Colonic mucosa (tissue), 4 donors: ENCODE measurements at regions not wholly inside any gene's neighbourhood (a gene's known extent, or its start where the extent isn't known, plus 50 kb on each side); places are given as distances from the start of the nearest gene placed in this dataset.

Experiments used
- DNase-seq: peaks from one replicate; pipeline ENCODE4 v3.0.0-alpha.2; 2020
- H3K27ac ChIP-seq: fragments of 200-600 bp; one replicate; pipeline ENCODE4 v1.8.0; 2021
- H3K27me3 ChIP-seq: fragments of 200-600 bp; one replicate; pipeline ENCODE4 v1.8.0; 2021
- H3K36me3 ChIP-seq: fragments of 200-600 bp; one replicate; pipeline ENCODE4 v1.8.0; 2021
- H3K4me1 ChIP-seq: fragments of 200-600 bp; one replicate; pipeline ENCODE4 v1.8.0; 2021; ENCODE audit warnings: mild to moderate bottlenecking
- H3K4me3 ChIP-seq: fragments of 200-600 bp; one replicate; pipeline ENCODE4 v1.8.0; 2021
- H3K9ac ChIP-seq, 2 donors: one replicate each; pipeline ENCODE4 v1.7.0; 2013; ENCODE audit warnings: control low read depth in 2 of 2, low read depth in 2 of 2, low read length in 2 of 2
- H3K9me3 ChIP-seq: fragments of 200-600 bp; one replicate; pipeline ENCODE4 v1.8.0; 2021
- CTCF ChIP-seq: fragments of 200-600 bp; IDR thresholded peaks from one replicate; pipeline ENCODE4 v1.8.0; 2022; ENCODE audit warnings: antibody characterized with exemption, mild to moderate bottlenecking
- intact Hi-C: fragments of 100-400 bp; cut with DNase I; formaldehyde crosslinking; loops from one replicate; pipeline ENCODE4 v1.14.1; 2022
- donor health status: healthy.
- donor health status: DM: no; HTN: no; CAD: no.
- donor health status: DM: no; HTN: no; CAD: no.

GRCh38 chr2:234300932-234301823 lies 195.7 kb downstream of the ARL4C start:
- DNase-seq: no peak
- H3K9me3 ChIP-seq: no peaks in the 10 kb centered on the region
- intact Hi-C loops: no loop called here
- no peaks in the 10 kb centered on the region for H3K4me1 ChIP-seq
- no peaks in the 10 kb centered on the region for H3K27me3 ChIP-seq
- H3K36me3 ChIP-seq: no peaks in the 10 kb centered on the region
- H3K27ac ChIP-seq: no peak overlapping the region
- no peak for TF ChIP-seq CTCF
- no peak overlapping the region for H3K9ac ChIP-seq
- no peak overlapping the region for H3K4me3 ChIP-seq

GRCh38 chr2:234300391-234300925 lies 196.4 kb downstream of the ARL4C start:
- no peak overlapping the region for H3K9ac ChIP-seq
- no peak for DNase-seq
- H3K27me3 ChIP-seq: no peaks in the 10 kb centered on the region
- intact Hi-C loops: no loop called here
- no peaks in the 10 kb centered on the region for H3K36me3 ChIP-seq
- no peaks in the 10 kb centered on the region for H3K9me3 ChIP-seq
- no peak overlapping the region for H3K4me3 ChIP-seq
- H3K27ac ChIP-seq: no peak overlapping the region
- TF ChIP-seq CTCF: no peak
- H3K4me1 ChIP-seq: no peaks in the 10 kb centered on the region

- no peak for TF ChIP-seq CTCF
- no peak for DNase-seq
- no peaks in the 10 kb centered on the region for H3K36me3 ChIP-seq
- no peak overlapping the region for H3K4me3 ChIP-seq
- no peaks in the 10 kb centered on the region for H3K27me3 ChIP-seq
- no peaks in the 10 kb centered on the region for H3K4me1 ChIP-seq
- intact Hi-C loops: no loop called here
- no peaks in the 10 kb centered on the region for H3K9me3 ChIP-seq
- H3K9ac ChIP-seq: no peak overlapping the region
- H3K27ac ChIP-seq: no peak overlapping the region
These were observed 198.0 kb downstream of the ARL4C start for GRCh38 chr2:234298918-234299317.

- Histone ChIP-seq H3K9me3 (no peaks in the 10 kb centered on the region), H3K27ac (no peak overlapping the region), H3K4me3 (no peak overlapping the region), H3K36me3 (no peaks in the 10 kb centered on the region), H3K9ac (no peak overlapping the region), H3K27me3 (no peaks in the 10 kb centered on the region), H3K4me1 (no peaks in the 10 kb centered on the region)
- intact Hi-C loops: no loop called here
- no peak for TF ChIP-seq CTCF
- DNase-seq: no peak
These were observed 199.9 kb downstream of the ARL4C start for GRCh38 chr2:234296991-234297390.

- no peak for TF ChIP-seq CTCF
- H3K27ac ChIP-seq: no peak overlapping the region
These were observed 202.9 kb downstream of the ARL4C start for GRCh38 chr2:234293973-234294372.

More at GRCh38 chr2:234293973-234294372, 202.9 kb downstream of the ARL4C start:
- no peak overlapping the region for H3K9ac ChIP-seq
- H3K36me3 ChIP-seq: no peaks in the 10 kb centered on the region
- intact Hi-C loops: no loop called here
- H3K4me1 ChIP-seq: peaks cover 4% of the 10 kb centered on the region
- no peak overlapping the region for H3K4me3 ChIP-seq
- no peak for DNase-seq
- H3K9me3 ChIP-seq: no peaks in the 10 kb centered on the region
- no peaks in the 10 kb centered on the region for H3K27me3 ChIP-seq
